HCT116 (cell line): ENCODE measurements at regions not wholly inside any gene's neighbourhood (a gene's known extent, or its start where the extent isn't known, plus 50 kb on each side); places are given as distances from the start of the nearest gene placed in this dataset.

Experiments used
- CBX3 ChIP-seq: IDR thresholded peaks from 2 replicates; pipeline ENCODE4 v1.6.1; 2012; ENCODE audit warnings: low read depth
- POLR2A ChIP-seq: IDR thresholded peaks from 2 replicates; pipeline ENCODE4 v1.7.0; 2011; ENCODE audit warnings: borderline replicate concordance; ENCODE audit not compliant: insufficient read depth, insufficient read length; ENCODE audit errors: extremely low read depth
- POLR2AphosphoS5 ChIP-seq: IDR thresholded peaks from 2 replicates; pipeline ENCODE4 v1.6.1; 2011; ENCODE audit warnings: mild to moderate bottlenecking, low read depth, low read length, moderate library complexity
- TCF7L2 ChIP-seq: IDR thresholded peaks from 2 replicates; pipeline ENCODE4 v1.7.0; 2011; ENCODE audit warnings: borderline replicate concordance, inconsistent platforms; ENCODE audit not compliant: insufficient read depth, insufficient read length; ENCODE audit errors: extremely low read depth
- ZNF274 ChIP-seq: fragments of 200-500 bp; sonication (Bioruptor generic); IDR thresholded peaks from 2 replicates; pipeline ENCODE4 v1.6.1; 2014; ENCODE audit warnings: mild to moderate bottlenecking, low read depth, low read length, inconsistent platforms
- TF ChIP-seq, protein P1 (sequence below), 3 experiments: fragments of 200-600 bp in 1 of 3; sonication (generic) in 1 of 3; IDR thresholded peaks in 2 of 3; conservative IDR thresholded peaks in 1 of 3; 2 replicates each; pipeline ENCODE4 v1.5.1; 2012 to 2017; ENCODE audit warnings: low read depth in 2 of 3, low read length in 2 of 3, antibody characterized with exemption in 1 of 3, borderline replicate concordance in 1 of 3, control low read depth in 1 of 3, mild to moderate bottlenecking in 1 of 3, mixed read lengths in 1 of 3, mixed run types in 1 of 3, moderate library complexity in 1 of 3; ENCODE audit not compliant: insufficient read depth in 1 of 3
- TF ChIP-seq, protein P2 (sequence below): IDR thresholded peaks from 2 replicates; pipeline ENCODE4 v1.6.1; 2012; ENCODE audit warnings: low read depth
- TF ChIP-seq, protein P3 (sequence below): IDR thresholded peaks from 2 replicates; pipeline ENCODE4 v1.6.1; 2011; ENCODE audit warnings: mild to moderate bottlenecking, low read length, moderate library complexity; ENCODE audit not compliant: insufficient replicate concordance; ENCODE audit errors: extremely low read depth
- TF ChIP-seq, protein P4 (sequence below): IDR thresholded peaks from 2 replicates; pipeline ENCODE4 v1.6.1; 2012

GRCh38 chr5:92017776-92018175 is 634.7 kb upstream of the ARRDC3 start:
- TF ChIP-seq, protein P1, sequence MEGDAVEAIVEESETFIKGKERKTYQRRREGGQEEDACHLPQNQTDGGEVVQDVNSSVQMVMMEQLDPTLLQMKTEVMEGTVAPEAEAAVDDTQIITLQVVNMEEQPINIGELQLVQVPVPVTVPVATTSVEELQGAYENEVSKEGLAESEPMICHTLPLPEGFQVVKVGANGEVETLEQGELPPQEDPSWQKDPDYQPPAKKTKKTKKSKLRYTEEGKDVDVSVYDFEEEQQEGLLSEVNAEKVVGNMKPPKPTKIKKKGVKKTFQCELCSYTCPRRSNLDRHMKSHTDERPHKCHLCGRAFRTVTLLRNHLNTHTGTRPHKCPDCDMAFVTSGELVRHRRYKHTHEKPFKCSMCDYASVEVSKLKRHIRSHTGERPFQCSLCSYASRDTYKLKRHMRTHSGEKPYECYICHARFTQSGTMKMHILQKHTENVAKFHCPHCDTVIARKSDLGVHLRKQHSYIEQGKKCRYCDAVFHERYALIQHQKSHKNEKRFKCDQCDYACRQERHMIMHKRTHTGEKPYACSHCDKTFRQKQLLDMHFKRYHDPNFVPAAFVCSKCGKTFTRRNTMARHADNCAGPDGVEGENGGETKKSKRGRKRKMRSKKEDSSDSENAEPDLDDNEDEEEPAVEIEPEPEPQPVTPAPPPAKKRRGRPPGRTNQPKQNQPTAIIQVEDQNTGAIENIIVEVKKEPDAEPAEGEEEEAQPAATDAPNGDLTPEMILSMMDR (IDR thresholded peaks at IDR 0.05 in 2 of 3, conservative IDR thresholded peaks at IDR 0.05 in 1 of 3; ENCODE audit: borderline replicate concordance in 1 of 3, insufficient read depth in 1 of 3, low read depth in 2 of 3, low read length in 2 of 3), result no peak
- TF ChIP-seq TCF7L2, result no peak
- TF ChIP-seq POLR2A, result no peak
- TF ChIP-seq POLR2AphosphoS5, result no peak
- TF ChIP-seq CBX3, result no peak
- no peak for TF ChIP-seq ZNF274
- TF ChIP-seq, protein P2, sequence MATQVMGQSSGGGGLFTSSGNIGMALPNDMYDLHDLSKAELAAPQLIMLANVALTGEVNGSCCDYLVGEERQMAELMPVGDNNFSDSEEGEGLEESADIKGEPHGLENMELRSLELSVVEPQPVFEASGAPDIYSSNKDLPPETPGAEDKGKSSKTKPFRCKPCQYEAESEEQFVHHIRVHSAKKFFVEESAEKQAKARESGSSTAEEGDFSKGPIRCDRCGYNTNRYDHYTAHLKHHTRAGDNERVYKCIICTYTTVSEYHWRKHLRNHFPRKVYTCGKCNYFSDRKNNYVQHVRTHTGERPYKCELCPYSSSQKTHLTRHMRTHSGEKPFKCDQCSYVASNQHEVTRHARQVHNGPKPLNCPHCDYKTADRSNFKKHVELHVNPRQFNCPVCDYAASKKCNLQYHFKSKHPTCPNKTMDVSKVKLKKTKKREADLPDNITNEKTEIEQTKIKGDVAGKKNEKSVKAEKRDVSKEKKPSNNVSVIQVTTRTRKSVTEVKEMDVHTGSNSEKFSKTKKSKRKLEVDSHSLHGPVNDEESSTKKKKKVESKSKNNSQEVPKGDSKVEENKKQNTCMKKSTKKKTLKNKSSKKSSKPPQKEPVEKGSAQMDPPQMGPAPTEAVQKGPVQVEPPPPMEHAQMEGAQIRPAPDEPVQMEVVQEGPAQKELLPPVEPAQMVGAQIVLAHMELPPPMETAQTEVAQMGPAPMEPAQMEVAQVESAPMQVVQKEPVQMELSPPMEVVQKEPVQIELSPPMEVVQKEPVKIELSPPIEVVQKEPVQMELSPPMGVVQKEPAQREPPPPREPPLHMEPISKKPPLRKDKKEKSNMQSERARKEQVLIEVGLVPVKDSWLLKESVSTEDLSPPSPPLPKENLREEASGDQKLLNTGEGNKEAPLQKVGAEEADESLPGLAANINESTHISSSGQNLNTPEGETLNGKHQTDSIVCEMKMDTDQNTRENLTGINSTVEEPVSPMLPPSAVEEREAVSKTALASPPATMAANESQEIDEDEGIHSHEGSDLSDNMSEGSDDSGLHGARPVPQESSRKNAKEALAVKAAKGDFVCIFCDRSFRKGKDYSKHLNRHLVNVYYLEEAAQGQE, result no peak
- TF ChIP-seq, protein P3, sequence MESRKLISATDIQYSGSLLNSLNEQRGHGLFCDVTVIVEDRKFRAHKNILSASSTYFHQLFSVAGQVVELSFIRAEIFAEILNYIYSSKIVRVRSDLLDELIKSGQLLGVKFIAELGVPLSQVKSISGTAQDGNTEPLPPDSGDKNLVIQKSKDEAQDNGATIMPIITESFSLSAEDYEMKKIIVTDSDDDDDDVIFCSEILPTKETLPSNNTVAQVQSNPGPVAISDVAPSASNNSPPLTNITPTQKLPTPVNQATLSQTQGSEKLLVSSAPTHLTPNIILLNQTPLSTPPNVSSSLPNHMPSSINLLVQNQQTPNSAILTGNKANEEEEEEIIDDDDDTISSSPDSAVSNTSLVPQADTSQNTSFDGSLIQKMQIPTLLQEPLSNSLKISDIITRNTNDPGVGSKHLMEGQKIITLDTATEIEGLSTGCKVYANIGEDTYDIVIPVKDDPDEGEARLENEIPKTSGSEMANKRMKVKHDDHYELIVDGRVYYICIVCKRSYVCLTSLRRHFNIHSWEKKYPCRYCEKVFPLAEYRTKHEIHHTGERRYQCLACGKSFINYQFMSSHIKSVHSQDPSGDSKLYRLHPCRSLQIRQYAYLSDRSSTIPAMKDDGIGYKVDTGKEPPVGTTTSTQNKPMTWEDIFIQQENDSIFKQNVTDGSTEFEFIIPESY, result no peak
- TF ChIP-seq, protein P4, sequence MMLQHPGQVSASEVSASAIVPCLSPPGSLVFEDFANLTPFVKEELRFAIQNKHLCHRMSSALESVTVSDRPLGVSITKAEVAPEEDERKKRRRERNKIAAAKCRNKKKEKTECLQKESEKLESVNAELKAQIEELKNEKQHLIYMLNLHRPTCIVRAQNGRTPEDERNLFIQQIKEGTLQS, result no peak
